ENCODE measurements at regions not wholly inside any gene's neighbourhood (a gene's known extent, or its start where the extent isn't known, plus 50 kb on each side); places are given as distances from the start of the nearest gene placed in this dataset.

DNA sequence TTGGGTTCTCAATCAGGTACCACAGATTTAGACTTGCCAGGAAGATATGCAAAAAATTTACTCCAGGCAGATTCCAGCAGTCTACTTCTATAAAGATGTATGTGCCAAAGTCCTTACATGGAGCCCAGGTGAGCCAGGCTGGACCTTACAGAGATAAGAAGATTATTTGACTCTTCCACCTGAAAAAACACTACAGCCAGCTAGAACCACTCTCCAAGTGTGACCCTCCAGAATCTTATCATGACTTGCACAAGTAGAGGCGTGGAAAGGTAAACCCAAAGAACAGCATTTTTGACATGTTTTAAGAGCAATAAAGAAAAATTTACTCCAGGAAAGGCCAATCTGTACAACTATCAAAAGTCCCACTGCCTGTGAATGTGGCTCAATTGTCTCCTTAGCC, 146.8 kb upstream of the DPT start:
- TF ChIP-seq, protein P1, sequence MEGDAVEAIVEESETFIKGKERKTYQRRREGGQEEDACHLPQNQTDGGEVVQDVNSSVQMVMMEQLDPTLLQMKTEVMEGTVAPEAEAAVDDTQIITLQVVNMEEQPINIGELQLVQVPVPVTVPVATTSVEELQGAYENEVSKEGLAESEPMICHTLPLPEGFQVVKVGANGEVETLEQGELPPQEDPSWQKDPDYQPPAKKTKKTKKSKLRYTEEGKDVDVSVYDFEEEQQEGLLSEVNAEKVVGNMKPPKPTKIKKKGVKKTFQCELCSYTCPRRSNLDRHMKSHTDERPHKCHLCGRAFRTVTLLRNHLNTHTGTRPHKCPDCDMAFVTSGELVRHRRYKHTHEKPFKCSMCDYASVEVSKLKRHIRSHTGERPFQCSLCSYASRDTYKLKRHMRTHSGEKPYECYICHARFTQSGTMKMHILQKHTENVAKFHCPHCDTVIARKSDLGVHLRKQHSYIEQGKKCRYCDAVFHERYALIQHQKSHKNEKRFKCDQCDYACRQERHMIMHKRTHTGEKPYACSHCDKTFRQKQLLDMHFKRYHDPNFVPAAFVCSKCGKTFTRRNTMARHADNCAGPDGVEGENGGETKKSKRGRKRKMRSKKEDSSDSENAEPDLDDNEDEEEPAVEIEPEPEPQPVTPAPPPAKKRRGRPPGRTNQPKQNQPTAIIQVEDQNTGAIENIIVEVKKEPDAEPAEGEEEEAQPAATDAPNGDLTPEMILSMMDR (IDR thresholded peaks at IDR 0.05): no peak
- TF ChIP-seq POLR2A (IDR thresholded peaks at IDR 0.05): no peak

Data from right lobe of liver (tissue), 4 donors.